A549 (cell line): ENCODE measurements at regions not wholly inside any gene's neighbourhood (a gene's known extent, or its start where the extent isn't known, plus 50 kb on each side); places are given as distances from the start of the nearest gene placed in this dataset.

Experiments
- ATAC-seq, 2 experiments: fragments of 200-7000 bp in 1 of 2; fragments of >200 bp in 1 of 2; cut with Nextera tagmentation in 1 of 2; cut with Tn5 transposase in 1 of 2; 3 replicates each; pipeline versions ENCODE4 v1.8.0 to v1.9.1; 2018 to 2020; ENCODE audit warnings: mild to moderate bottlenecking in 1 of 2, moderate library complexity in 1 of 2
- CTCF ChIA-PET: fragments of 300-600 bp; sonication (Branson Sonifier 250); formaldehyde crosslinking; extraction: SDS; loops from one replicate; lab custom pipeline; 2021; ENCODE audit warnings: antibody characterized with exemption, inconsistent platforms; lab: Yijun Ruan, JAX
- POLR2A ChIA-PET: fragments of 350-600 bp; formaldehyde crosslinking; extraction: SDS; loops from one replicate; lab custom pipeline; 2021; ENCODE audit warnings: antibody characterized with exemption, inconsistent platforms; lab: Yijun Ruan, JAX
- DNase-seq, 2 experiments: peaks; one replicate each; pipeline versions ENCODE4 v3.0.0 to v3.0.0-alpha.2; 2011 to 2016; ENCODE audit warnings: low read depth in 1 of 2, low spot score in 1 of 2
- FAIRE-seq: peaks from 2 replicates; lab custom pipeline; 2011; peaks lifted over from hg19 to GRCh38; lab: Jason Lieb, UNC
- H3K27ac ChIP-seq, 2 experiments: fragments of >200 bp; sonication (Bioruptor Twin); formaldehyde crosslinking; 3 replicates each; pipeline ENCODE4 v1.5.1; 2016 to 2017
- H3K4me1 ChIP-seq: fragments of >200 bp; sonication (Bioruptor Twin); formaldehyde crosslinking; 3 replicates; pipeline ENCODE4 v1.6.1; 2016
- H3K4me2 ChIP-seq: fragments of >200 bp; sonication (Bioruptor Twin); formaldehyde crosslinking; 3 replicates; pipeline ENCODE4 v1.6.1; 2016
- H3K4me3 ChIP-seq: fragments of >200 bp; sonication (Bioruptor Twin); formaldehyde crosslinking; 3 replicates; pipeline ENCODE4 v1.5.1; 2016
- H3K9me3 ChIP-seq: fragments of >200 bp; sonication (Bioruptor Twin); formaldehyde crosslinking; 3 replicates; pipeline ENCODE4 v1.6.1; 2016
- CBX2 ChIP-seq: fragments of 200-600 bp; sonication (generic); IDR thresholded peaks from 2 replicates; pipeline ENCODE4 v1.6.1; 2016; ENCODE audit warnings: low read depth, mild to moderate bottlenecking, borderline replicate concordance
- CBX8 ChIP-seq: fragments of 200-600 bp; sonication (generic); IDR thresholded peaks from 2 replicates; pipeline ENCODE4 v1.6.1; 2016
- CEBPB ChIP-seq, 2 experiments: fragments of >200 bp in 1 of 2; sonication (Bioruptor Twin) in 1 of 2; formaldehyde crosslinking in 1 of 2; IDR thresholded peaks; 2 replicates each; pipeline ENCODE4 v1.6.1; 2012 to 2016
- EHMT2 ChIP-seq: fragments of 200-600 bp; sonication (generic); IDR thresholded peaks from 2 replicates; pipeline ENCODE4 v1.6.1; 2016; ENCODE audit warnings: antibody characterized with exemption, low read depth, mild to moderate bottlenecking, moderate library complexity
- HOXA7 ChIP-seq: fragments of 250-450 bp; sonication (Bioruptor Pico); IDR thresholded peaks from 2 replicates; pipeline ENCODE4 v1.5.0; 2020; ENCODE audit warnings: mild to moderate bottlenecking, moderate library complexity
- JUN ChIP-seq, 2 experiments: fragments of >200 bp; sonication (Bioruptor Twin); formaldehyde crosslinking; IDR thresholded peaks; 2 replicates in 1 of 2; 3 replicates in 1 of 2; pipeline ENCODE4 v1.6.1; 2016 to 2017
- MAFK ChIP-seq: fragments of 450-650 bp; IDR thresholded peaks from 2 replicates; pipeline ENCODE4 v1.6.1; 2014; ENCODE audit not compliant: partially characterized antibody
- NPAS2 ChIP-seq: fragments of 250-450 bp; sonication (Bioruptor Pico); IDR thresholded peaks from 2 replicates; pipeline ENCODE4 v1.8.0; 2022; ENCODE audit warnings: mild to moderate bottlenecking, moderate library complexity, borderline replicate concordance
- NR3C1 ChIP-seq: fragments of >200 bp; sonication (Bioruptor Twin); formaldehyde crosslinking; IDR thresholded peaks from 3 replicates; pipeline ENCODE4 v1.6.1; 2017
- POLR2A ChIP-seq: IDR thresholded peaks from 2 replicates; pipeline ENCODE4 v1.6.1; 2012; ENCODE audit warnings: mild to moderate bottlenecking, low read length
- RAD21 ChIP-seq, 2 experiments: fragments of >200 bp in 1 of 2; sonication (Bioruptor Twin) in 1 of 2; formaldehyde crosslinking in 1 of 2; IDR thresholded peaks in 1 of 2; conservative IDR thresholded peaks in 1 of 2; 2 replicates in 1 of 2; 3 replicates in 1 of 2; pipeline ENCODE4 v1.6.1; 2012 to 2018; ENCODE audit warnings: inconsistent platforms in 1 of 2
- SMC3 ChIP-seq: fragments of >200 bp; sonication (Bioruptor Twin); formaldehyde crosslinking; IDR thresholded peaks from 3 replicates; pipeline ENCODE4 v1.6.1; 2018; ENCODE audit warnings: inconsistent platforms
- SREBF2 ChIP-seq: fragments of 450-650 bp; IDR thresholded peaks from 2 replicates; pipeline ENCODE4 v1.6.1; 2014; ENCODE audit warnings: mild to moderate bottlenecking, moderate library complexity
- TFCP2L1 ChIP-seq: fragments of 250-450 bp; sonication (Bioruptor Pico); IDR thresholded peaks from 2 replicates; pipeline ENCODE4 v1.5.0; 2021; ENCODE audit warnings: mild to moderate bottlenecking
- TP53 ChIP-seq: fragments of 250-450 bp; sonication (Bioruptor Pico); IDR thresholded peaks from 2 replicates; pipeline ENCODE4 v1.5.0; 2021; ENCODE audit warnings: mild to moderate bottlenecking, moderate library complexity
- ZC3H11A ChIP-seq: fragments of 450-650 bp; IDR thresholded peaks from 2 replicates; pipeline ENCODE4 v1.6.1; 2014; ENCODE audit warnings: antibody characterized with exemption, mild to moderate bottlenecking
- ZFP36 ChIP-seq: fragments of 450-650 bp; IDR thresholded peaks from 2 replicates; pipeline ENCODE4 v1.6.1; 2014; ENCODE audit warnings: borderline replicate concordance; ENCODE audit not compliant: partially characterized antibody
- WGBS: methylation state at CpG from one replicate; pipeline ENCODE4 v1.1.6; 2017; ENCODE audit errors: missing lambda C conversion rate; 5-methylcytosine and 5-hydroxymethylcytosine counted together
- TF ChIP-seq, protein P1 (sequence below): IDR thresholded peaks from 2 replicates; pipeline ENCODE4 v1.6.1; 2012
- TF ChIP-seq, protein P2 (sequence below): fragments of >200 bp; sonication (Bioruptor Twin); formaldehyde crosslinking; IDR thresholded peaks from 3 replicates; pipeline ENCODE4 v1.5.1; 2016
- TF ChIP-seq, protein P3 (sequence below): fragments of >200 bp; sonication (Bioruptor Twin); formaldehyde crosslinking; IDR thresholded peaks from 3 replicates; pipeline ENCODE4 v1.6.1; 2016
- TF ChIP-seq, protein P4 (sequence below): fragments of 450-650 bp; IDR thresholded peaks from 2 replicates; pipeline ENCODE4 v1.6.1; 2014; ENCODE audit warnings: antibody characterized with exemption
- TF ChIP-seq, protein P5 (sequence below): fragments of 150-350 bp; IDR thresholded peaks from 2 replicates; pipeline ENCODE4 v1.6.1; 2014; ENCODE audit warnings: low read depth, mild to moderate bottlenecking, low read length

DNA sequence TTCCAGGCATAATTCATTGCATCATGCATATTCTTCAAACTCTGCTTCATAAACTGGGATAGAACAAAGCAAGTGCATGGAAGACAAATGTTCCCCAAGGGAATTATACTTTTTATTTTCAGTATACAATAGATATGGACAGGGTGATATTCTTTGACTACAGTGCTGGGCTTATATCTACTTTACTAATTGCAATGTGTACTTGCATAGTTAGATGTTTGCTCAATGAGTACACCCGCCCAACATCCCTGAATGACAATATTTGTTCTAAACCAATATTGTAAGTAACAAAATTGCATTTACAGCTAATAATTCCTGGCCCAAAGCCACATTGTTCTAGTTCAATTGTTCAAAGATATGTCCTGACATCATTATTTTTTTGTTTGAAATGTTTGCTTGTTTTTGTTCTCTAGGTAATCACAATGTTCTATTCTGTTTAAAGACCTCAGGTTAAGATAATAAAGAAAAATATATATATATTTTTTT lies 171.4 kb downstream of the PTN start:
- ATAC-seq (no peak), FAIRE-seq (no peak), DNase-seq (no peak)
- Histone ChIP-seq H3K9me3 (0 out of 3 replicates have a peak, but pooled peaks cover 3% of the 10 kb centered on the region), H3K27ac (no peak overlapping the region), H3K4me3 (no peak overlapping the region), H3K4me1 (no peaks in the 10 kb centered on the region), H3K4me2 (no peak overlapping the region)
- ChIA-PET POLR2A (no interaction called here), CTCF (no interaction called here)
- TF ChIP-seq NR3C1 (no peak), EHMT2 (no peak)
- TF ChIP-seq, protein P1, sequence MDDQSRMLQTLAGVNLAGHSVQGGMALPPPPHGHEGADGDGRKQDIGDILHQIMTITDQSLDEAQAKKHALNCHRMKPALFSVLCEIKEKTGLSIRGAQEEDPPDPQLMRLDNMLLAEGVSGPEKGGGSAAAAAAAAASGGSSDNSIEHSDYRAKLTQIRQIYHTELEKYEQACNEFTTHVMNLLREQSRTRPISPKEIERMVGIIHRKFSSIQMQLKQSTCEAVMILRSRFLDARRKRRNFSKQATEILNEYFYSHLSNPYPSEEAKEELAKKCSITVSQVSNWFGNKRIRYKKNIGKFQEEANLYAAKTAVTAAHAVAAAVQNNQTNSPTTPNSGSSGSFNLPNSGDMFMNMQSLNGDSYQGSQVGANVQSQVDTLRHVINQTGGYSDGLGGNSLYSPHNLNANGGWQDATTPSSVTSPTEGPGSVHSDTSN: no peak
- WGBS: 0% methylated on average over 1 of the region's 1 CpG

DNA sequence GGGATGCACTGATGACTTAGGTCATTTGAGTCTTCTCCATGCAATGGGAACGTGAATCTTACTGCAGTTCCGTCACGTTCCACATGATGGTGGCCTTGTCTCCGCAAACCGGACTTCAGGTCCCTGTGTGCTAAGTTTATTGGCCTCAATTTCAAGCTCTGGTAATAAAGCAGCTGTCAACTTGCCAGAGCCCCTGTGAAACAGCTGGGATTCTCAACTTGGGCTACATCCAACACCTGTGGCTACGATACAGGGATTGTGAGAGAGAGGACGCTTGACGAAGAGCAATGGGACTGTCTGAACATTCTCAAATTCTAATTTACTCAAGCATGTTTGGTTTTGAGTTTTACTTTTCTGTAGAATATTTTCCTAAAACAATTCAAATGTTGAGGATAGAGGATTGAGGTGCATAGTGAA lies 174.2 kb downstream of the PTN start:
- Histone ChIP-seq H3K4me2 (no peak overlapping the region), H3K27ac (no peak overlapping the region), H3K9me3 (0 out of 3 replicates have a peak, but pooled peaks cover 1% of the 10 kb centered on the region), H3K4me1 (no peaks in the 10 kb centered on the region), H3K4me3 (no peak overlapping the region)
- 9% methylated on average over 8 of the region's 8 CpGs for WGBS
- FAIRE-seq (no peak), DNase-seq (peak in 1 of 2 experiments; percentile 58), ATAC-seq (peak; percentile 59 to 71; a peak in 3 of 6 replicates)
- no peak for TF ChIP-seq JUN (IDR thresholded peaks at IDR 0.05)
- TF ChIP-seq CBX8: no peak
- peak in 1 of 2 experiments; percentile 51; a peak in 3 of 5 replicates for TF ChIP-seq RAD21 (conservative IDR thresholded peaks at IDR 0.05 in 1 of 2, IDR thresholded peaks at IDR 0.05 in 1 of 2)
- no peak for TF ChIP-seq ZFP36
- no peak for TF ChIP-seq HOXA7 (CRISPR knock-in tag)
- no peak for TF ChIP-seq TP53
- no peak for TF ChIP-seq MAFK
- TF ChIP-seq TFCP2L1 (CRISPR knock-in tag): no peak
- TF ChIP-seq NPAS2 (CRISPR knock-in tag): no peak
- TF ChIP-seq, protein P2, sequence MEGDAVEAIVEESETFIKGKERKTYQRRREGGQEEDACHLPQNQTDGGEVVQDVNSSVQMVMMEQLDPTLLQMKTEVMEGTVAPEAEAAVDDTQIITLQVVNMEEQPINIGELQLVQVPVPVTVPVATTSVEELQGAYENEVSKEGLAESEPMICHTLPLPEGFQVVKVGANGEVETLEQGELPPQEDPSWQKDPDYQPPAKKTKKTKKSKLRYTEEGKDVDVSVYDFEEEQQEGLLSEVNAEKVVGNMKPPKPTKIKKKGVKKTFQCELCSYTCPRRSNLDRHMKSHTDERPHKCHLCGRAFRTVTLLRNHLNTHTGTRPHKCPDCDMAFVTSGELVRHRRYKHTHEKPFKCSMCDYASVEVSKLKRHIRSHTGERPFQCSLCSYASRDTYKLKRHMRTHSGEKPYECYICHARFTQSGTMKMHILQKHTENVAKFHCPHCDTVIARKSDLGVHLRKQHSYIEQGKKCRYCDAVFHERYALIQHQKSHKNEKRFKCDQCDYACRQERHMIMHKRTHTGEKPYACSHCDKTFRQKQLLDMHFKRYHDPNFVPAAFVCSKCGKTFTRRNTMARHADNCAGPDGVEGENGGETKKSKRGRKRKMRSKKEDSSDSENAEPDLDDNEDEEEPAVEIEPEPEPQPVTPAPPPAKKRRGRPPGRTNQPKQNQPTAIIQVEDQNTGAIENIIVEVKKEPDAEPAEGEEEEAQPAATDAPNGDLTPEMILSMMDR: 0 out of 3 replicates have a peak, but pooled peaks have one; percentile 11
- TF ChIP-seq, protein P3, sequence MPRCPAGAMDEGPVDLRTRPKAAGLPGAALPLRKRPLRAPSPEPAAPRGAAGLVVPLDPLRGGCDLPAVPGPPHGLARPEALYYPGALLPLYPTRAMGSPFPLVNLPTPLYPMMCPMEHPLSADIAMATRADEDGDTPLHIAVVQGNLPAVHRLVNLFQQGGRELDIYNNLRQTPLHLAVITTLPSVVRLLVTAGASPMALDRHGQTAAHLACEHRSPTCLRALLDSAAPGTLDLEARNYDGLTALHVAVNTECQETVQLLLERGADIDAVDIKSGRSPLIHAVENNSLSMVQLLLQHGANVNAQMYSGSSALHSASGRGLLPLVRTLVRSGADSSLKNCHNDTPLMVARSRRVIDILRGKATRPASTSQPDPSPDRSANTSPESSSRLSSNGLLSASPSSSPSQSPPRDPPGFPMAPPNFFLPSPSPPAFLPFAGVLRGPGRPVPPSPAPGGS: no peak
- TF ChIP-seq POLR2A: no peak
- no peak for TF ChIP-seq ZC3H11A
- TF ChIP-seq CBX2: no peak
- TF ChIP-seq SMC3: 0 out of 3 replicates have a peak, but pooled peaks have one; percentile 20
- TF ChIP-seq, protein P4, sequence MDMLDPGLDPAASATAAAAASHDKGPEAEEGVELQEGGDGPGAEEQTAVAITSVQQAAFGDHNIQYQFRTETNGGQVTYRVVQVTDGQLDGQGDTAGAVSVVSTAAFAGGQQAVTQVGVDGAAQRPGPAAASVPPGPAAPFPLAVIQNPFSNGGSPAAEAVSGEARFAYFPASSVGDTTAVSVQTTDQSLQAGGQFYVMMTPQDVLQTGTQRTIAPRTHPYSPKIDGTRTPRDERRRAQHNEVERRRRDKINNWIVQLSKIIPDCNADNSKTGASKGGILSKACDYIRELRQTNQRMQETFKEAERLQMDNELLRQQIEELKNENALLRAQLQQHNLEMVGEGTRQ: no peak
- no peak for TF ChIP-seq CEBPB (IDR thresholded peaks at IDR 0.05)
- no peak for TF ChIP-seq SREBF2
- TF ChIP-seq, protein P5, sequence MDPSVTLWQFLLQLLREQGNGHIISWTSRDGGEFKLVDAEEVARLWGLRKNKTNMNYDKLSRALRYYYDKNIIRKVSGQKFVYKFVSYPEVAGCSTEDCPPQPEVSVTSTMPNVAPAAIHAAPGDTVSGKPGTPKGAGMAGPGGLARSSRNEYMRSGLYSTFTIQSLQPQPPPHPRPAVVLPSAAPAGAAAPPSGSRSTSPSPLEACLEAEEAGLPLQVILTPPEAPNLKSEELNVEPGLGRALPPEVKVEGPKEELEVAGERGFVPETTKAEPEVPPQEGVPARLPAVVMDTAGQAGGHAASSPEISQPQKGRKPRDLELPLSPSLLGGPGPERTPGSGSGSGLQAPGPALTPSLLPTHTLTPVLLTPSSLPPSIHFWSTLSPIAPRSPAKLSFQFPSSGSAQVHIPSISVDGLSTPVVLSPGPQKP: no peak
- POLR2A ChIA-PET: no interaction called here
- CTCF ChIA-PET: interaction anchor here (0.9 to 1.0 kb wide), 2 partner anchors 50 to 423 kb away, joined by 3 to 4 read pairs; no protein-coding TSS in a partner anchor
